Panc1 (cell line): ENCODE measurements at regions not wholly inside any gene's neighbourhood (a gene's known extent, or its start where the extent isn't known, plus 50 kb on each side); places are given as distances from the start of the nearest gene placed in this dataset.

Source experiments
- ATAC-seq: fragments of 200-7000 bp; cut with Tn5 transposase; 2 replicates; pipeline ENCODE4 v1.9.1; 2020; ENCODE audit warnings: mild to moderate bottlenecking, moderate library complexity
- BruUV-seq: library from RNA; stranded (reverse); fragments of 400-500 nt; replicated peaks from 2 replicates; lab custom pipeline; 2021; lab: Mats Ljungman, UMichigan
- CTCF ChIA-PET: fragments of 300-600 bp; sonication (Branson Sonifier 250); formaldehyde crosslinking; loops from one replicate; lab custom pipeline; 2022; ENCODE audit warnings: antibody characterized with exemption; lab: Charles Lee
- POLR2A ChIA-PET: fragments of 300-600 bp; sonication (Branson Sonifier 250); formaldehyde crosslinking; loops from one replicate; lab custom pipeline; 2022; ENCODE audit warnings: antibody characterized with exemption; lab: Charles Lee
- DNase-seq: peaks from one replicate; pipeline ENCODE4 v3.0.0-alpha.2; 2010; ENCODE audit warnings: low read depth, low spot score
- H3K27ac ChIP-seq: 2 replicates; pipeline ENCODE4 v1.5.1; 2011; ENCODE audit warnings: mild to moderate bottlenecking, low read length, inconsistent platforms
- H3K27me3 ChIP-seq: fragments of 200-500 bp; sonication (Bioruptor generic); 2 replicates; pipeline ENCODE4 v1.6.0; 2014; ENCODE audit warnings: low read length, inconsistent platforms; ENCODE audit not compliant: control insufficient read depth, insufficient read depth
- H3K36me3 ChIP-seq: fragments of 200-500 bp; sonication (Bioruptor generic); 2 replicates; pipeline ENCODE4 v1.5.1; 2014; ENCODE audit warnings: inconsistent platforms, mild to moderate bottlenecking, low read length, moderate library complexity; ENCODE audit not compliant: control insufficient read depth, insufficient read depth
- H3K4me1 ChIP-seq: 2 replicates; pipeline ENCODE4 v1.5.1; 2011; ENCODE audit warnings: inconsistent platforms, mild to moderate bottlenecking, low read length, moderate library complexity; ENCODE audit not compliant: control insufficient read depth, insufficient read depth
- H3K4me3 ChIP-seq, 2 experiments: 2 replicates each; pipeline ENCODE4 v1.5.1; 2011 to 2012; ENCODE audit warnings: low read depth in 2 of 2, low read length in 2 of 2, mild to moderate bottlenecking in 2 of 2, inconsistent platforms in 1 of 2, moderate library complexity in 1 of 2
- H3K9me3 ChIP-seq: fragments of 200-500 bp; sonication (Bioruptor generic); 2 replicates; pipeline ENCODE4 v1.5.1; 2014; ENCODE audit warnings: low read depth, mild to moderate bottlenecking, inconsistent platforms, low read length, moderate library complexity; ENCODE audit not compliant: control insufficient read depth, insufficient read depth
- CTCF ChIP-seq: fragments of 450-650 bp; IDR thresholded peaks from 2 replicates; pipeline ENCODE4 v1.5.1; 2017; ENCODE audit warnings: mild to moderate bottlenecking
- POLR2AphosphoS5 ChIP-seq: IDR thresholded peaks from 2 replicates; pipeline ENCODE4 v1.6.1; 2012; ENCODE audit warnings: mild to moderate bottlenecking, low read depth, low read length, moderate library complexity
- REST ChIP-seq, 2 experiments: IDR thresholded peaks; 2 replicates each; pipeline ENCODE4 v1.6.1; 2011 to 2012; ENCODE audit warnings: low read depth in 2 of 2, control low read depth in 1 of 2, low read length in 1 of 2, mild to moderate bottlenecking in 1 of 2, moderate library complexity in 1 of 2; ENCODE audit not compliant: insufficient read depth in 1 of 2
- SIN3A ChIP-seq: IDR thresholded peaks from 2 replicates; pipeline ENCODE4 v1.6.1; 2012; ENCODE audit warnings: low read depth, mild to moderate bottlenecking, low read length, moderate library complexity, borderline replicate concordance; ENCODE audit not compliant: insufficient read depth
- TCF7L2 ChIP-seq: IDR thresholded peaks from 2 replicates; pipeline ENCODE4 v1.6.1; 2011; ENCODE audit warnings: mild to moderate bottlenecking, low read depth, low read length, inconsistent platforms
- in situ Hi-C: cut with HindIII; loops from 2 replicates; pipeline ENCODE4 v1.10.0; 2016; ENCODE audit warnings: low sequenced_read_pairs, low pct_unique_long_range_greater_than_20kb
- intact Hi-C: fragments of 100-400 bp; cut with micrococcal nuclease; formaldehyde crosslinking; loops from one replicate; pipeline ENCODE4 v1.10.0; 2022; ENCODE audit not compliant: unreplicated experiment

GRCh38 chr10:9656386-9656785 lies 1361.3 kb upstream of the CELF2 start:
- ATAC-seq, result no peak
- CTCF ChIA-PET, result no interaction called here
- H3K27ac ChIP-seq, result no peak overlapping the region
- no peak for TF ChIP-seq TCF7L2
- TF ChIP-seq CTCF, result no peak
- no peak for TF ChIP-seq POLR2AphosphoS5
- TF ChIP-seq REST (IDR thresholded peaks at IDR 0.05; ENCODE audit: insufficient read depth in 1 of 2, low read depth in 2 of 2, low read length in 1 of 2), result no peak
- no peak for TF ChIP-seq SIN3A
- no peaks in the 10 kb centered on the region for H3K4me1 ChIP-seq
- H3K9me3 ChIP-seq, result no peaks in the 10 kb centered on the region
- no peaks in the 10 kb centered on the region for H3K27me3 ChIP-seq
- in situ Hi-C loops (no loop called here), intact Hi-C loops (no loop called here)
- no peak overlapping the region for H3K4me3 ChIP-seq
- BruUV-seq, result no TSS peak
- no peak for DNase-seq
- POLR2A ChIA-PET, result no interaction called here
- H3K36me3 ChIP-seq, result no peaks in the 10 kb centered on the region

- POLR2A ChIA-PET, result no interaction called here
- intact Hi-C loops, result no loop called here
- CTCF ChIA-PET, result no interaction called here
- no peaks in the 10 kb centered on the region for H3K36me3 ChIP-seq
- BruUV-seq, result no TSS peak
- H3K27ac ChIP-seq, result no peak overlapping the region
- no peak overlapping the region for H3K4me3 ChIP-seq
- no peak for ATAC-seq
- TF ChIP-seq REST (IDR thresholded peaks at IDR 0.05; ENCODE audit: insufficient read depth in 1 of 2, low read depth in 2 of 2, low read length in 1 of 2), result no peak
- TF ChIP-seq POLR2AphosphoS5, result no peak
- TF ChIP-seq CTCF, result no peak
- no peak for TF ChIP-seq SIN3A
- TF ChIP-seq TCF7L2, result no peak
- no peaks in the 10 kb centered on the region for H3K4me1 ChIP-seq
- DNase-seq, result no peak
- H3K27me3 ChIP-seq, result no peaks in the 10 kb centered on the region
- H3K9me3 ChIP-seq, result no peaks in the 10 kb centered on the region
- in situ Hi-C loops, result no loop called here
Measured at GRCh38 chr10:9656996-9657395, 1360.7 kb upstream of the CELF2 start.
